IgD-negative memory B cell (primary cell): ENCODE measurements at regions not wholly inside any gene's neighbourhood (a gene's known extent, or its start where the extent isn't known, plus 50 kb on each side); places are given as distances from the start of the nearest gene placed in this dataset.

Source experiments
- H3K27ac Mint-ChIP-seq, 3 donors: one replicate each; pipeline ENCODE4 v1.8.0; 2020 to 2022; ENCODE audit warnings: mild to moderate bottlenecking in 3 of 3, mixed read lengths in 3 of 3, moderate library complexity in 1 of 3
- H3K27me3 Mint-ChIP-seq: one replicate; pipeline ENCODE4 v1.8.0; 2021; ENCODE audit warnings: mixed read lengths
- H3K36me3 Mint-ChIP-seq: one replicate; pipeline ENCODE4 v1.8.0; 2020; ENCODE audit warnings: mild to moderate bottlenecking, mixed read lengths
- H3K4me1 Mint-ChIP-seq, 3 donors: one replicate each; pipeline ENCODE4 v1.8.0; 2020 to 2022; ENCODE audit warnings: mixed read lengths in 3 of 3, mild to moderate bottlenecking in 1 of 3
- H3K4me3 Mint-ChIP-seq, 4 donors: one replicate each; pipeline ENCODE4 v1.8.0; 2020 to 2022; ENCODE audit warnings: mild to moderate bottlenecking in 4 of 4, mixed read lengths in 4 of 4, moderate library complexity in 3 of 4
- H3K9me3 Mint-ChIP-seq, 3 donors: one replicate each; pipeline ENCODE4 v1.8.0; 2020 to 2021; ENCODE audit warnings: mixed read lengths in 3 of 3, mild to moderate bottlenecking in 1 of 3

GRCh38 chr1:5747426-5748285 is 244.6 kb downstream of the NPHP4 start:
- peaks cover 3% of the 10 kb centered on the region for H3K27me3 Mint-ChIP-seq
- no peak overlapping the region for H3K4me3 Mint-ChIP-seq
- H3K36me3 Mint-ChIP-seq: no peaks in the 10 kb centered on the region
- no peak overlapping the region for H3K27ac Mint-ChIP-seq
- H3K4me1 Mint-ChIP-seq: no peaks in the 10 kb centered on the region
- no peaks in the 10 kb centered on the region for H3K9me3 Mint-ChIP-seq

- no peaks in the 10 kb centered on the region for H3K36me3 Mint-ChIP-seq
- H3K9me3 Mint-ChIP-seq: no peaks in the 10 kb centered on the region
- H3K4me1 Mint-ChIP-seq: no peaks in the 10 kb centered on the region
- H3K27ac Mint-ChIP-seq: no peak overlapping the region
- peaks cover 3% of the 10 kb centered on the region for H3K27me3 Mint-ChIP-seq
- no peak overlapping the region for H3K4me3 Mint-ChIP-seq
Observed at GRCh38 chr1:5746611-5747425, 245.4 kb downstream of the NPHP4 start.

- Mint-ChIP-seq H3K4me1 (no peaks in the 10 kb centered on the region), H3K36me3 (no peaks in the 10 kb centered on the region), H3K27me3 (peaks cover 3% of the 10 kb centered on the region), H3K9me3 (no peaks in the 10 kb centered on the region), H3K4me3 (no peak overlapping the region), H3K27ac (no peak overlapping the region)
Observed at GRCh38 chr1:5745800-5746610, 246.2 kb downstream of the NPHP4 start.

GRCh38 chr1:5744911-5745799 is 247.1 kb downstream of the NPHP4 start:
- Mint-ChIP-seq H3K4me1 (no peaks in the 10 kb centered on the region), H3K4me3 (no peak overlapping the region), H3K36me3 (no peaks in the 10 kb centered on the region), H3K27me3 (peaks cover 3% of the 10 kb centered on the region), H3K27ac (no peak overlapping the region), H3K9me3 (no peaks in the 10 kb centered on the region)

- Mint-ChIP-seq H3K4me1 (no peaks in the 10 kb centered on the region), H3K36me3 (no peaks in the 10 kb centered on the region), H3K9me3 (no peaks in the 10 kb centered on the region), H3K27ac (no peak overlapping the region), H3K27me3 (peaks cover 5% of the 10 kb centered on the region), H3K4me3 (no peak overlapping the region)
Observed at GRCh38 chr1:5744341-5744740, 247.9 kb downstream of the NPHP4 start.

- Mint-ChIP-seq H3K9me3 (no peaks in the 10 kb centered on the region), H3K4me1 (no peaks in the 10 kb centered on the region), H3K27me3 (peaks cover 5% of the 10 kb centered on the region), H3K36me3 (no peaks in the 10 kb centered on the region), H3K4me3 (no peak overlapping the region), H3K27ac (no peak overlapping the region)
Observed at GRCh38 chr1:5743435-5744095, 248.7 kb downstream of the NPHP4 start.

GRCh38 chr1:5742801-5743200 is 249.4 kb downstream of the NPHP4 start:
- Mint-ChIP-seq H3K36me3 (no peaks in the 10 kb centered on the region), H3K4me1 (no peaks in the 10 kb centered on the region), H3K4me3 (peak overlapping the region in 1 of 4 donors; percentile 10), H3K27ac (no peak overlapping the region), H3K27me3 (peaks cover 5% of the 10 kb centered on the region), H3K9me3 (no peaks in the 10 kb centered on the region)

- Mint-ChIP-seq H3K27ac (no peak overlapping the region), H3K36me3 (no peaks in the 10 kb centered on the region), H3K4me1 (no peaks in the 10 kb centered on the region), H3K27me3 (peaks cover 5% of the 10 kb centered on the region), H3K9me3 (no peaks in the 10 kb centered on the region), H3K4me3 (no peak overlapping the region)
Observed at GRCh38 chr1:5742032-5742431, 250.2 kb downstream of the NPHP4 start.

- no peak overlapping the region for H3K27ac Mint-ChIP-seq
- H3K36me3 Mint-ChIP-seq: no peaks in the 10 kb centered on the region
- H3K4me1 Mint-ChIP-seq: no peaks in the 10 kb centered on the region
- peaks cover 0 to 4% (median 0%) of the 10 kb centered on the region in 3 donors for H3K9me3 Mint-ChIP-seq
- no peak overlapping the region for H3K4me3 Mint-ChIP-seq
- peaks cover 5% of the 10 kb centered on the region for H3K27me3 Mint-ChIP-seq
Observed at GRCh38 chr1:5740865-5741860, 251.1 kb downstream of the NPHP4 start.

- Mint-ChIP-seq H3K9me3 (peaks cover 0 to 4% (median 0%) of the 10 kb centered on the region in 3 donors), H3K4me3 (no peak overlapping the region), H3K27me3 (peaks cover 5% of the 10 kb centered on the region), H3K36me3 (no peaks in the 10 kb centered on the region), H3K4me1 (no peaks in the 10 kb centered on the region), H3K27ac (no peak overlapping the region)
Observed at GRCh38 chr1:5740450-5740849, 251.8 kb downstream of the NPHP4 start.

GRCh38 chr1:5739561-5740078 is 252.6 kb downstream of the NPHP4 start:
- Mint-ChIP-seq H3K9me3 (peaks cover 0 to 4% (median 0%) of the 10 kb centered on the region in 3 donors), H3K36me3 (no peaks in the 10 kb centered on the region), H3K4me1 (peaks cover 0 to 1% (median 0%) of the 10 kb centered on the region in 3 donors), H3K27me3 (peaks cover 3% of the 10 kb centered on the region), H3K4me3 (no peak overlapping the region), H3K27ac (peak overlapping the region in 2 of 3 donors; percentile 24 to 63)

- Mint-ChIP-seq H3K27me3 (peaks cover 2% of the 10 kb centered on the region), H3K27ac (no peak overlapping the region), H3K36me3 (no peaks in the 10 kb centered on the region), H3K4me1 (peaks cover 0 to 1% (median 0%) of the 10 kb centered on the region in 3 donors), H3K9me3 (peaks cover 0 to 4% (median 0%) of the 10 kb centered on the region in 3 donors), H3K4me3 (no peak overlapping the region)
Observed at GRCh38 chr1:5738911-5739462, 253.2 kb downstream of the NPHP4 start.
